ENCODE measurements at regions not wholly inside any gene's neighbourhood (a gene's known extent, or its start where the extent isn't known, plus 50 kb on each side); places are given as distances from the start of the nearest gene placed in this dataset.

GRCh38 chr2:193368615-193369014, 1173.9 kb upstream of the TMEFF2 start:
- TF ChIP-seq CTCF (IDR thresholded peaks at IDR 0.05) (no peak), EP300 (IDR thresholded peaks at IDR 0.05; ENCODE audit: borderline replicate concordance in 1 of 2, low read depth in 1 of 2, low read length in 1 of 2) (no peak), RXRA (IDR thresholded peaks at IDR 0.05; ENCODE audit: borderline replicate concordance, low read depth) (no peak), TAF1 (IDR thresholded peaks at IDR 0.05; ENCODE audit: borderline replicate concordance, low read depth, low read length) (no peak), SIN3A (IDR thresholded peaks at IDR 0.05; ENCODE audit: borderline replicate concordance, low read depth, low read length) (no peak), POLR2AphosphoS5 (IDR thresholded peaks at IDR 0.05; ENCODE audit: low read depth, low read length) (no peak), RAD21 (IDR thresholded peaks at IDR 0.05; ENCODE audit: low read length) (no peak), RFX5 (IDR thresholded peaks at IDR 0.05; ENCODE audit: low read length) (no peak)
- TF ChIP-seq, protein P1, sequence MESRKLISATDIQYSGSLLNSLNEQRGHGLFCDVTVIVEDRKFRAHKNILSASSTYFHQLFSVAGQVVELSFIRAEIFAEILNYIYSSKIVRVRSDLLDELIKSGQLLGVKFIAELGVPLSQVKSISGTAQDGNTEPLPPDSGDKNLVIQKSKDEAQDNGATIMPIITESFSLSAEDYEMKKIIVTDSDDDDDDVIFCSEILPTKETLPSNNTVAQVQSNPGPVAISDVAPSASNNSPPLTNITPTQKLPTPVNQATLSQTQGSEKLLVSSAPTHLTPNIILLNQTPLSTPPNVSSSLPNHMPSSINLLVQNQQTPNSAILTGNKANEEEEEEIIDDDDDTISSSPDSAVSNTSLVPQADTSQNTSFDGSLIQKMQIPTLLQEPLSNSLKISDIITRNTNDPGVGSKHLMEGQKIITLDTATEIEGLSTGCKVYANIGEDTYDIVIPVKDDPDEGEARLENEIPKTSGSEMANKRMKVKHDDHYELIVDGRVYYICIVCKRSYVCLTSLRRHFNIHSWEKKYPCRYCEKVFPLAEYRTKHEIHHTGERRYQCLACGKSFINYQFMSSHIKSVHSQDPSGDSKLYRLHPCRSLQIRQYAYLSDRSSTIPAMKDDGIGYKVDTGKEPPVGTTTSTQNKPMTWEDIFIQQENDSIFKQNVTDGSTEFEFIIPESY (IDR thresholded peaks at IDR 0.05; ENCODE audit: borderline replicate concordance, low read depth): no peak
